IPS-18a (cell line): ENCODE measurements at regions not wholly inside any gene's neighbourhood (a gene's known extent, or its start where the extent isn't known, plus 50 kb on each side); places are given as distances from the start of the nearest gene placed in this dataset.

Source experiments
- H3K27ac ChIP-seq: one replicate; pipeline ENCODE4 v1.5.1; 2013; ENCODE audit warnings: low read length
- H3K27me3 ChIP-seq: one replicate; pipeline ENCODE4 v1.6.1; 2013; ENCODE audit warnings: mild to moderate bottlenecking, low read length; ENCODE audit not compliant: control insufficient read depth, insufficient read depth
- H3K36me3 ChIP-seq: one replicate; pipeline ENCODE4 v1.6.1; 2013; ENCODE audit warnings: low read depth, low read length; ENCODE audit not compliant: control insufficient read depth
- H3K4me1 ChIP-seq: one replicate; pipeline ENCODE4 v1.6.1; 2013; ENCODE audit warnings: low read depth, low read length; ENCODE audit not compliant: control insufficient read depth
- H3K4me3 ChIP-seq: one replicate; pipeline ENCODE4 v1.5.1; 2013; ENCODE audit warnings: low read length
- H3K9ac ChIP-seq: one replicate; pipeline ENCODE4 v1.6.1; 2013; ENCODE audit warnings: mild to moderate bottlenecking, low read length, moderate library complexity
- H3K9me3 ChIP-seq: one replicate; pipeline ENCODE4 v1.6.1; 2013; ENCODE audit warnings: low read depth, low read length; ENCODE audit not compliant: control insufficient read depth

DNA sequence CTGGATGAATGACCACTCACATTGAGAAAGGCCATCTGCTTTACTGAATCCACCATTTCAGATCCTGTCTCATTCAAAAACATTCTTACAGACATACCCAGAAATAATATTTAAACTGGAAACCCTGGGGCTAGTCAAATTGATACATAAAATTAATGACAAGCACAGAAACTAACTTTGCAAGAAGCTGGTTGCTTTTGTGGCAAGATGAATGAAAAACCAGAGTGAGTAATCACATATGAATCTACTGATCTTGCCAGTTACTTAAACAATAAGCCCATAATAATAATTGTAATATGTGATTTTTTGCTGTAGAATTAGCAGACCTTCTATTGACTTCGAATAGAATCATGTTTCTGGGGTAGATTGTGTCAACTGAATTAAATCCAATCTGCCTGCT lies 235.1 kb downstream of the PPARGC1A start:
- no peaks in the 10 kb centered on the region for H3K27me3 ChIP-seq
- H3K9me3 ChIP-seq = no peaks in the 10 kb centered on the region
- H3K9ac ChIP-seq = no peak overlapping the region
- H3K27ac ChIP-seq = no peak overlapping the region
- no peak overlapping the region for H3K4me3 ChIP-seq
- H3K36me3 ChIP-seq = no peaks in the 10 kb centered on the region
- no peaks in the 10 kb centered on the region for H3K4me1 ChIP-seq

DNA sequence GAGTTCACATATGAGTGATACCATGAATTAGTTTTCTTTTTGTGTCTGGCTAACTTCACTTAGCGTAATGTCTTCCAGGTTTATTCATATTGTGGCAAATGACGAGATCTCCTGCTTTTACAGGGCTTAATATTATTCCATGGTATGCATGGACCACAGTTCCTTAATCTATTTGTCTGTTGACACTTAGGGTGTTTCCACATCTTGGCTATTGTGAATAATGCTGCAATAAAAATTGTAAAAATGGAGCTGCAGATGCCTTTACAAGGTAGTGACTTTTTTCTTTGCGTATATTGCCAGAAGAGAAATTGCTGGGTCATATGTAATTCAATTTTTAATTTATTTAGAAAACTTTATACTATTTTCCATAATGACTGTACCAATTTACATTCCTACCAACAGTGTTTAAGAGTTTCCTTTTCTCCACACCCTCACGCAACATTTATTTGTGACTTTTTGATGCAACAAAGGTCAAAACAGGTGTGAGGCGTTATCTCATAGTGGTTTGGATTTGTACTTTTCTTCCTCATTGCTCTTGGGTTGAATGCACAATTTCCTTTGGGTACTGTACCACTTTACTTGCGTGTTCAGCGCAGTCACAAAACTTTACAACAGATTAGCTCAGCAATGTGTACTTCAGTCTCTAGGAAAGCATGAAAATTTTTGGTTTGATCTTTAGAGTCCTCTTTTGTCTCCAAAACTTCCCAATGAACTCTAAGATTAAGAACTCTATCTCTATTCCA lies 240.8 kb downstream of the PPARGC1A start:
- Histone ChIP-seq H3K4me1 (no peaks in the 10 kb centered on the region), H3K4me3 (no peak overlapping the region), H3K27ac (no peak overlapping the region), H3K36me3 (no peaks in the 10 kb centered on the region), H3K27me3 (no peaks in the 10 kb centered on the region), H3K9me3 (no peaks in the 10 kb centered on the region), H3K9ac (no peak overlapping the region)

- Histone ChIP-seq H3K36me3 (no peaks in the 10 kb centered on the region), H3K9ac (no peak overlapping the region), H3K27ac (no peak overlapping the region)
These were observed 254.4 kb downstream of the PPARGC1A start for GRCh38 chr4:23635468-23635867.

GRCh38 chr4:23631255-23631950 lies 258.4 kb downstream of the PPARGC1A start:
- peaks cover 3% of the 10 kb centered on the region for H3K4me1 ChIP-seq
- no peak overlapping the region for H3K27ac ChIP-seq
- H3K4me3 ChIP-seq = no peak overlapping the region
- H3K27me3 ChIP-seq = no peaks in the 10 kb centered on the region
- H3K9me3 ChIP-seq = no peaks in the 10 kb centered on the region
- no peaks in the 10 kb centered on the region for H3K36me3 ChIP-seq
- H3K9ac ChIP-seq = no peak overlapping the region

More at GRCh38 chr4:23635468-23635867, 254.4 kb downstream of the PPARGC1A start:
- Histone ChIP-seq H3K9me3 (no peaks in the 10 kb centered on the region), H3K27me3 (no peaks in the 10 kb centered on the region), H3K4me3 (no peak overlapping the region), H3K4me1 (peaks cover 3% of the 10 kb centered on the region)

- peaks cover 3% of the 10 kb centered on the region for H3K4me1 ChIP-seq
- H3K27me3 ChIP-seq = no peaks in the 10 kb centered on the region
- no peak overlapping the region for H3K4me3 ChIP-seq
- no peaks in the 10 kb centered on the region for H3K9me3 ChIP-seq
- H3K36me3 ChIP-seq = no peaks in the 10 kb centered on the region
- H3K9ac ChIP-seq = no peak overlapping the region
- no peak overlapping the region for H3K27ac ChIP-seq
These were observed 259.7 kb downstream of the PPARGC1A start for GRCh38 chr4:23630110-23630509.

DNA sequence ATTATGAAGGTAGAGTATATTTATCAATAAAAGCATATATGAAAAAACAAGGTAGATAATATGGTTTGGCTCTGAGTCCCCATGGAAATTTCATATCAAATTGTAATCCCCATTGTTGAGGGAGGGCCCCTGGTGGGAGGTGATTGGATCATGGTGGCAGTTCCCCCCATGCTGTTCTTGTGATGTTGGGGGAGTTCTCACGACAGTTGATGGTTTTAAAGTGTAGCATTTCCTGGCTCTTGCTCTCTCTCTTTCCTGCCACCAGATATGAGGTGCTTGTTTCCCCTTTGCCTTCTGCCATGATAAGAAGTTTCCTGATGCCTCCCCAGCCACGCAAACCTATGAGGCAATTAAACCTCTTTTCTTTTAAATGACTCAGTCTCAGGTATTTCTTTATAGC lies 260.4 kb downstream of the PPARGC1A start:
- H3K36me3 ChIP-seq = no peaks in the 10 kb centered on the region
- no peak overlapping the region for H3K27ac ChIP-seq
- no peak overlapping the region for H3K4me3 ChIP-seq

DNA sequence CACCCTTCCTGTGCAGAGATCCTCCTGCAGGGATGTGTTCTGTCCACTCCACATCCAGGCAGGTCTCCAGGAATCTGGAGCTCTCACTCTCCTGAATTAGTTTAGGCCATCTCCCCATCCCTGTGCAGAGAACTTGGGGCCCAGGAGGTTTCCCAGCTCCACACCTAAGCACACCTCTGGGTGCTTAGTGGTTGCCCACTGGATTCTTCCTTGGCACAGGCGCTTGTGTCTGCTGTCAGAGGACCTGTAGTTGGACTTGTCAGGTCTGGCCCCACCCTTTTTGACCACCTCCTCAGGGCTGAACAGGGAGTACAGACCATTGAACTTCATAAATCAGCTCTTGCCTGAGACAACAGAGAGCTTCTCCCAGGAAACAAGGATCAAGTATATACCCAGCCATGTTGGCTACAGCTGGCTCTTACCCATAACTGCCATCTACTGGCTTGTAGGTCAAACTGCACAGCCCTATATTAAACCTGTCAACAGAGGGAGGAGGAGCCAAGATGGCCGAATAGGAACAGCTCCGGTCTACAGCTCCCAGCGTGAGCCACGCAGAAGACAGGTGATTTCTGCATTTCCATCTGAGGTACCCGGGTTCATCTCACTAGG lies 275.5 kb downstream of the PPARGC1A start:
- no peaks in the 10 kb centered on the region for H3K36me3 ChIP-seq

More for the DNA sequence above, 260.4 kb downstream of the PPARGC1A start:
- Histone ChIP-seq H3K9me3 (no peaks in the 10 kb centered on the region), H3K4me1 (peaks cover 3% of the 10 kb centered on the region), H3K9ac (no peak overlapping the region), H3K27me3 (no peaks in the 10 kb centered on the region)

GRCh38 chr4:23613782-23614181 lies 276.1 kb downstream of the PPARGC1A start:
- Histone ChIP-seq H3K9me3 (no peaks in the 10 kb centered on the region), H3K4me3 (no peak overlapping the region), H3K4me1 (no peaks in the 10 kb centered on the region), H3K27me3 (no peaks in the 10 kb centered on the region), H3K36me3 (no peaks in the 10 kb centered on the region), H3K27ac (no peak overlapping the region), H3K9ac (no peak overlapping the region)

More for the DNA sequence above, 275.5 kb downstream of the PPARGC1A start:
- Histone ChIP-seq H3K4me3 (no peak overlapping the region), H3K27ac (no peak overlapping the region), H3K9me3 (no peaks in the 10 kb centered on the region), H3K27me3 (no peaks in the 10 kb centered on the region), H3K9ac (no peak overlapping the region), H3K4me1 (no peaks in the 10 kb centered on the region)

- H3K36me3 ChIP-seq = no peaks in the 10 kb centered on the region
- H3K27me3 ChIP-seq = no peaks in the 10 kb centered on the region
- no peak overlapping the region for H3K9ac ChIP-seq
- H3K27ac ChIP-seq = no peak overlapping the region
- H3K4me1 ChIP-seq = no peaks in the 10 kb centered on the region
- no peaks in the 10 kb centered on the region for H3K9me3 ChIP-seq
- no peak overlapping the region for H3K4me3 ChIP-seq
These were observed 287.1 kb downstream of the PPARGC1A start for GRCh38 chr4:23602720-23603119.

GRCh38 chr4:23594125-23594524 lies 295.7 kb downstream of the PPARGC1A start:
- Histone ChIP-seq H3K4me3 (no peak overlapping the region), H3K27ac (no peak overlapping the region), H3K9me3 (peaks cover 13% of the 10 kb centered on the region), H3K4me1 (no peaks in the 10 kb centered on the region), H3K36me3 (no peaks in the 10 kb centered on the region), H3K27me3 (no peaks in the 10 kb centered on the region), H3K9ac (no peak overlapping the region)

DNA sequence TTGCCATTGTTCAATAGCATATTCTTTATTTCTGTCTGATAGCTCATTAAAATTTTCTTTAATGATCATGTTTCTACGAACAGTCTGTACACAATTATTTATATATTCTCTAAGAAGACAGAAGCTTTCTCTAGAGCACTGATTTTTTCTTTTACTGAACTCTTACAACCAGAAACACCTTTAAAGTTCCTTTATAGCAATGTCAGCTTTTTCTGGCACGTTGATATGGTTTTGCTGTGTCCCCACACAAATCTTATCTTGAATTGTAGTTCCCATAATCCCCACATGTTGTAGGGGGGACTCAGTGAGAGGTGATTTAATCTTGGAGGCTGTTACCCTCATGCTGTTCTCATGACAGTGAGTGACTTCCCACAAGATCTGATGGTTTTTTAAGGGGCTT lies 299.4 kb downstream of the PPARGC1A start:
- H3K4me3 ChIP-seq = no peak overlapping the region
- no peaks in the 10 kb centered on the region for H3K36me3 ChIP-seq
- H3K27ac ChIP-seq = no peak overlapping the region
- H3K9me3 ChIP-seq = peaks cover 13% of the 10 kb centered on the region
- H3K4me1 ChIP-seq = no peaks in the 10 kb centered on the region
- no peak overlapping the region for H3K9ac ChIP-seq
- no peaks in the 10 kb centered on the region for H3K27me3 ChIP-seq
